ENCODE measurements at regions not wholly inside any gene's neighbourhood (a gene's known extent, or its start where the extent isn't known, plus 50 kb on each side); places are given as distances from the start of the nearest gene placed in this dataset.
A peak's percentile ranks its signal among the peaks of the same experiment; 100 is the strongest.

DNA sequence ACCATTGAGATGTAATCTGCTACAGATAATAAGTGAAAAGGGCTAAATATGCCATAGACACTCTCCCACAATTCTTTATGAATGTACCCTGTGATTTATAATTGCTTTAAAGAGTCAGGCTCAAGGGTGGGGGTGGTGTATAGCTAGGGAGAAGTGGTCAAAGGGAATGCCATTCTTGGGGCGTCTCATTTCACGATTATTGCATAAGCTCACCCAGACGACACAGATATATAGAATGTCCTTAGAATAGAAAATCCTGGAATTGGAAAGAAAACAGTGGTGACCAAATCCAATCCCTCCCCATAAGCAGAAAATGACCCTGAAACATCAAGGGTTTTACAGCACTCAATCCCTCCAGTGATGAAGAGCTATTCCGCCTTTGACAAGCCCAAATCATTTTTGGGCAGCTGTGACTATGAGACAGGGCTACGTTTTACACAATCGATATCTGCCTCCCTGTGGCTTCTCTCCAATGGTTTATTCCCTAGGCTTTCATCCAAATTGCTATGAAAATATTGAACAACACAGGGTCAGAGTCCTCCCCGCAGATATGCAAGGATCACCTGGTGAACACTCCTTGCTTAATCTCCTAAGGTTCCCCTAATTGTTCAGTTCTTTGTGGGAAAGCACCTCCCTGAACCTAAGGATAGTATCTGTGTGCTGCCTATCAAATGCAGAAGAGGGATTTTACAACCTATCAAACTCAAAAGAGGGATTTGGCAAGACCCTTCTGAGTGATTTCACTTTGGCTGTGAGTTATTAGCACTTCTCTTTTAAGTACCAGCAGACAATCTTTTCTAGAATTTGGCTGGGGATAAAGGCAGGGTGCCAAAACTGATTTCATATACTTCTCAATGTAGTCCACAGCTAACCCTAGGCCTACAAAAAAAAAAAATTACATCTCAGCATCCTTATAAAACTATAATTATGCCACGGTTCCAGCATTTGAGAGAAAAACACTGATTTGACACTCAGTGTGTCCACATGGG, 144.9 kb upstream of the CDH6 start:
- DNase-seq = peak; percentile 55

DNA sequence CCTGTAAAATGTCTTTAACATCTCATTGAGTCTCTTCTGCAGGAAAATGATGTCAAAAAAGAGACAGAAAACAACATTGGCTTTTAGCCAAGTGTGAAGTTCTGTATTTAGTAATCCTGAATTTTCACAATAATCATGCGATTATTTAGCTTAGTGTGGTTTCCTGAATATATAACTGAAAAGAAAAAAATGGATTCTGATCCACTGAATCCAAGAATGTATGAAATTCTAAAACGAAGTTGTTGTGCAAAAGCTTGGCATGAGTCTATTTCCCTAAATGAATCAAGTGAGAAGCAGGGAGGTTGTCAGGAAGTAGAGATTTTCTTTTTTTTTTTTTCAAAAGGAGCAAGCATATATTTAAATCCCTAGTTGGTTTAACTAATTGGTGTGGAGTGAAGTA, 145.9 kb upstream of the CDH6 start:
- no peak for DNase-seq

DNA sequence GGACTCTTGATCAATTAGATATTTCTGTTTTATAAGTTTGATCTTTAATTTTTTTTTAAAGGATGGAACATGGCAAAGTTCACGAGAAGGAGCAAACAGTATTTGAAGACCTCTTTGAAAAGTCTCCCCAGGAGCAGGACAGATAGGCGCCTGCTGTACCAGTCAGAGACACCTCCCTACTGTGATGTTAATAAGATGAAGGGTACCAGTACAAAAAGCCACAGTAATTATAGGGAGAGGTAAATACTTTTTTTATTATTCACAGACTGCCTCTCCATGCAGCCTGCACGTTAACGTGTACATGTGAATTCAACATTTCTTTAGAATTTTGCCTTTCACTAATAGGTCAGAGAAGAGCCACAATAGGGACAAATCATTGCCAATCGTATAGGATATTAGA, 146.5 kb upstream of the CDH6 start:
- DNase-seq = no peak

DNA sequence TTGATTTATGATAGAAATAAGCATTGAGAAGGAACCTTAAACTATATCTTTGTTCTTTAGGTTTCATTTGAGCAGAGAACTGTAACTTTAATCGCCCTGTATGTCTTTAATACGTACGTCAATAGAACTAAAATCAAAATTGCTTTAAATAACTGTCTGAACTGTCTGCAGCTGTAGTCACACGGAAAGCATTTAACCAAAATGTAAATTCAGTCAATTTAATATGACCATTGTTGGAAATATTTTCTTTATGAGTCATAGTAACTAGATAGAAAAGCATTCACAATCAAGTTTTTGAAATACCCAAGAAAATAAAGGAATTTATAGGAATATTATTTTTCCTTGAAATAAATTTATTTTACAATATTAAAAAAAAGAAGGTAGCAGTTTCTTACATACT, 157.1 kb upstream of the CDH6 start:
- DNase-seq = no peak

DNA sequence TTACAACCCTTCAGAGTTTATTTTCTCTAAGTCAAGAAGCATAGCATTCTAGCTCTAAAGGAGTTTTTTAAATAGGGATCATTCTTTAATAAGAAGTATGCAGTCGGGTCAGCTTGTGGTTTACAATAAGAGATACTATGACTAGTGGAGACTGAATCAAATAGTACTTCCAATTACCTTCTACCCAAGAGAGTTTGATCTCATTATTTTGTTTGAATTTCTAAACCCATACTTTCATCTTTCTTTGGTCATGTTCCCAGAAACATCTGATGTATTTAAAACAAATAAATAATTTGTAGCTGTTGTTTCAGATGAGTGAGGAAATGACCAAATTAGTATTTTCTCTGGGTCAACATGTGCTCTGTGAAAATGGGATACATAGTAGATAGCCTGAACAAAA, 160.2 kb upstream of the CDH6 start:
- DNase-seq = no peak

DNA sequence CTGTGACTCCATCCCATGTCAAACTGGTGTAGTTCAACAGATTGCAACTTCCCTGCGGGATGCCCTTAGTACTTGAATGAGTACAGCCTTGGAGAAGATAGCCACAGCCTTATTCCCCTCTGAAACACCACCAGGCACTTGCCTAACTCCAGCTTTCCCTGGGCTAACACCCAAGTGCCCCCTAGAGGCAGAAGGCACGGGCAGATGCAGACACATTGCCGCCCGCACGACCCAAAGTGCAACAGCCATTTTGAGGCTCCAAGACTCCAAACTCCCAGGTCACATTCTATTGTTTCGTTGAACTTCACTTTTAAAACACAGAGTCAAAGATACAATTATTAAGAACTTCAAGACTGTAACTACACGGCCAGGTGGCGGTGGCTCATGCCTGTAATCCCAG, 163.6 kb upstream of the CDH6 start:
- no peak for DNase-seq

DNA sequence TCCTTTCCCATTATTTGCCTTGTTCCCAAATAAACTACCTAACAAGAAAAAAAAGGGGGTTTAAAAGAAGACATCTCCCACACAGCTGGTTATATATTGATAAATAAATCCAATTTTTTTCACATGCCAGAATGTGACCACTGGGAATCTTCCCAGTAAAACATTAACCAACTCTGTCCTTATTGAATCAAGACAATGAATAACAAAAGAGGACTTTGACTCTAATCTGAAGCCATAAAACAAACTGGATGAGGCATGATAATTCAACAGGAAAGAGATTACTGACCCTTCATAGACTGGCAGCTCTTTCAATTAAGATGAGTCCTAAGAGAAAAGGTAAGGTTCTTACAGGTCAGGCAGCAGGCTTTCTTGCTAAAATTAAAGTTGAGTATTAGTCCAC, 165.8 kb upstream of the CDH6 start:
- no peak for DNase-seq

DNA sequence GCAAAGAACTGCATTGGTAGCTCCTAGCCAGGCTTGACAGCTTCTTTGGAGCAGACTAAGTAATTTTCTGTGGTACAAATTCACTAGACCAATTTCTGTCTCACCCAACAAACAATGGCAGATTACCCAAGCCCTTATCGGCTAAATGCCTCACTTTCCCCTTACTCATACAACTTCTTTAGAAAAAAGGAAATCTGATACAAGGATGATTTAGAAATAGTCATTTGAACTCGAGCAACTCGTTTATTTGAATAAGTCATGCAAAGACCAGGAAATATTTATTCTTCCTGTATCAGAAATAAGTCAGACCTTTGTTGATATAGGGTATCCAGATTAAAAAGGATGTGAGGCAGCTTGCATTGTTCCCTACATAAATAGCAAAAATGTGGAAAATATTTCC, 170.4 kb upstream of the CDH6 start:
- DNase-seq = no peak

DNA sequence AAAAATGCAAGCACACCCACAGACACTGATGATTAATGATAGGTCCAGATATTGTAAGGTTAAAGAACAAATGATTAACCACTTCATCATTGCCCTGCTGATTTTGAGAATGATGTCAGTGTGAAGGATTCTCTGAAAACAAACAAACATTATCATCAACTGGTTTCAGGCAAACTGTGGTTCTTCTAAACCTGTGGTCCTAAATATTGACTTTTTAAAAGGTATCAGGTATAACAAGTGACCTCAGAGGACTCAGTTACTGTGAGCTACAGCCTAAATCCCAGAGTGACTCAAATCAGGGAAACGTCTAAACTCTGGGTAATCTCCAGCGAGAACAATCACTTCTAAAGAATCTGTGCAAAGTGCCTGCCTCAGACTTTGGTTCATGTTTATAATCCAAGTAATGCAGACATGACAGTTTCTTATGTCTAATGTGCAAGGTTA, 172.3 kb upstream of the CDH6 start:
- no peak for DNase-seq

DNA sequence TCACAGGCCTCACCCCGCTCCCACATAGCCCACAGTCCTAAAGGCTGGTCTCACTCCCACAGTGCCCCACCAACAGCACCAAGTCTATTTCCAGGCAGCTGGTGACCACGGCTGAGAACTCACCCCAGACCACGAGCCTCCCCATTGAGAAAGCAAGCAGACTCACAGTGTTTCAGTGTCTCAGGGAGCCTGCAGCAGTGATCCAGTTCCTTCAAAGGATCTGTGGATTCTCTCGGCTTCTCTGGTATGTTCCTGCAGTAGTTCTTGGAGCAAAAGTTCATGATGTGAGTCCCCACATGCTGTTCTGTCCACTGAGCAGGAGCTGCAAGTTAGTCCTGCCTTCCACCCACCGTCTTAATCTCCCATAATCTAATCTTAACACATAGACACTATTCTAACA, 185.3 kb upstream of the CDH6 start:
- no peak for DNase-seq

DNA sequence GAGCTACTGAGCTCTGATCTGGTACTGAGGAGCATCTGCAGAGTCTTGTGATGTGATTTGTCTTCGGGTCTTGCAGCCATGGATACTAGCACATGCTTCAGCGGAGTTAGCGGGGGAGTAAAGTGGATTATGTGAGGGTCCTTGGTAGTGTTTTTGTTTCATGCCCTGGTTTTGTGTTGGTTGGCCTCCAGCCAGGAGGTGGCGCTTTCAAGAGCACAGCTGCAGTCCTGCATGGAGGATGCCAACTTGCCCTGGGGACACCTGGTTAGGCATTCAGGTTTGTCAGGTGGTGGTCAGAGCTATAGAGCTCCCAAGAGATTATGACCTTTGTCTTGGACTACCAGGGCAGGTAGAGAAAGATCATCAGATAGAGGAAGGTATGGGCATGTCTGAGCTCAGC, 185.8 kb upstream of the CDH6 start:
- DNase-seq = no peak

DNA sequence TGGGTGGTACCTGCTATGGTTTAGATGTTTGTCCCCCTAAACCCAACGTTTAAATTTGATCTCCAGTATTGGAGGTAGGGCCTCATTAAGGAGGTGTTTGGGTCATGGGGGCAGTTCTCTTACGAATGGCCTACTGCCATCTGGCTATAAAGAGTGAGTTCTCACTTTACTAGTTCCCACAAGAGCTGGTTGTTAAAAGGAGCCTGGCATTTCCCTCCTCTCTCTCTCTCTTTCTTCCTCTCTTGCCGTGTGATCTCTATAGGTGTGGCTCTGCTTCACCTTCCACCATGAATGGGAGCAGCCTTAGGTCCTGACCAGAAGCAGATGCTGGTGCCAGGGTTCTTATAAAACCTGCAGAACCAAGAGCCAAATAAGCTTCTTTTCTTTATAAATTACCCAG, 193.2 kb upstream of the CDH6 start:
- no peak for DNase-seq

DNA sequence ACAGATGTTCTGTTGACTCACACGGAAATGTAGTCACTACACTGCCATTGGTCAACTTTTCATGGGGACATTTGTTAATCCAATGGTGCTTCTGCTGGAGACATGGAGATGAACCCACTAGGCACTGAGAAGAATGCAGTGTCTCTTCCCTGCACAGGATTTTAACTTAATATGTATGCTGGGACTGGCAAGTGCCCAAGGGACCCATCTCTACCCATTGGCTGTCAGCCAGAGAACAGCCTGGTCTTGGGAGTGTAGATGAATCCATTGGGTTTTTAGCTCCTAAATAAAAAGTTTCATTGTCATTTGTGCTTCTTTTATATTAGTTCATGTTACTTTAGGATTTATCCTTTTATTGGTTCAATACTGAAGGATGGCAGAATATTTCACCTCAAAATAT, 195.8 kb upstream of the CDH6 start:
- DNase-seq = no peak

DNA sequence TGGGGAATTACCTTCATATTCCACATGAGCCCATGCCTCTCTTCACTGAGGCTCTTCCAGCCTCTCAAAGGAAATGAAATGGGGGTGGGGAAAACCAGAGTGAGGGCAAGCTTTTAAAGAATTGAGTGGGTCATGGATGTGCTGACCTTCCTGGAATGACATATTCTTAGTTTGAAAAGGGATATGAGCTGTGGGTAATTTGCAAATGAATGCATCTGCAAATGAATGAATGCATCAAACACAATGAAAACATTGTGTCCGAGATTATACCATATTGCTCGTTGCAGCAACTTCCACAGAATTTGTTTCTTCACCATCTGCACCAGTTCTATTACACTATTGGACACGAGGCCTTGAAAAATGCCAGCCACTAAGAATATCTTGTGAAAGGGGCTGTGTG, 198.6 kb upstream of the CDH6 start:
- no peak for DNase-seq

DNA sequence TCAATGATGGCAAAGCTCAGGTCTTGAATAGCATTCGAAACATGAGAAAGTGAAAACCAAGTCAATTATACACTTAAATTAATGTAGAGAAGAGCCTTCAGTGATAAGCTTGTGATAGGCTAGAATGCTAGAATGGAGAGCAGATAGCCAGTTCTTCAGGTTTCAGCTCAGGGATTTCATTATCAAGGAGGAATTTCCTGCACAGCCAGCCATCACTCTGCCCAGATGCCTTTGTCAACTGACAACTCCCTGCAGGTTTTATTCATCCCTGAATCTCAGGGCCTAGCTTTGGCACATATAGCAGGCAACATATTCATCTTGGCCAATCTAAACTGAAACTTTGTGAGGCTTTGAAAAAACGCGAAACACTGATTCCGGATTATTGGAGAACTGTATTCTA, 199.3 kb upstream of the CDH6 start:
- DNase-seq = no peak

DNA sequence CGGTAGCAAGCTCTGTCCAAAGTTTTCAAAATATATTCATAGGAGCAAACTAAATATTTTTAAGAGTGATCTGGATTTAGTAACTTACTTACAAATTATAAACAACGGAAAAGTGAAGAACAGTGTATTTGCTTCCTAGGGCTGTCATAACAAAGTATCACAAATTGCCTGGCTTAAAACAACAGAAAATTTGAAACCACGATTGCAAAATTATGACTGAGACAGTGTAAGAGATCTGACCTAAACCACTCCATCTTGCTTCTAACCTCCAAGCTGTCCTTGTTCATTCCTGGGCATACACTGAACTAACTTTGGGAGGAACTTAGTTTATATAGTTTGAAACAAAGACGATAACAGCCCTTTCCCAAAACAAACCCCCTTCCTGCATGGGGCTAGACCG, 202.0 kb upstream of the CDH6 start:
- DNase-seq = no peak

DNA sequence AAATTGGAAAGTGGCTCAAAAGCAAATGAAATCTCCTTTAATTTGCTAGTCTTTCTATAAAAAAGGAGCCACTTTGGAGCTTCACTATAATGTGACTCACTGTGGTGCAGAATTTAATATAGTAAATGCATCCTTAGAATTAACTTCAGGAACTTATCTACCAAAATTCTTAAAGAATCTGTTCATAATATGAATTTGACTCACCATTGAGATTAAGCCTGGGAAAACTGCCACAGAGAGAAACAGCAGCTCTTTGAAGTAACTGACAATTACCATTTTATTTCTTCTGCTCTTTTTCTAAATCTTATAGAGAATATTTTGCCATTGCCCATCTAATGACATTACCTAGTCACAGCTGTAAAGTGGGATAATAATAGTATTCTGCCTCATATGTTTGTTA, 211.9 kb upstream of the CDH6 start:
- DNase-seq = no peak

DNA sequence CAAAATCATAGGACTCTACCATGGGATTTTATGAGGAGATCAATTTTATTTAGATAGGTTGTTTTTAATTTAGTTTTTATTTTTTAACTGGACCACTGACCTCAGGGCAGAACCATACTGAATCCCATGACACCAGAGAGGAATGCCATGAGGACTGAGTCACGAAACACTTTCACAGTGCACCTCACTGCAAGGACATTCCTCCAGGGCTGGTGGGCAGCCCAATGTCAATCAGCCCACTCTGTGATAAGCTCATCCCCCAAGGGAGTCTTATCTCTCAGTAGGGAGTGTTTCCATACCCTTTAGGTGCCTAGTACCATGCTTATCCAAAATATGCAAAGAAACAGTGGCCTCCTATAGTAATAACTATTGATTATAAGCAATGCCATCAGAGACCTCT, 224.5 kb upstream of the CDH6 start:
- no peak for DNase-seq

DNA sequence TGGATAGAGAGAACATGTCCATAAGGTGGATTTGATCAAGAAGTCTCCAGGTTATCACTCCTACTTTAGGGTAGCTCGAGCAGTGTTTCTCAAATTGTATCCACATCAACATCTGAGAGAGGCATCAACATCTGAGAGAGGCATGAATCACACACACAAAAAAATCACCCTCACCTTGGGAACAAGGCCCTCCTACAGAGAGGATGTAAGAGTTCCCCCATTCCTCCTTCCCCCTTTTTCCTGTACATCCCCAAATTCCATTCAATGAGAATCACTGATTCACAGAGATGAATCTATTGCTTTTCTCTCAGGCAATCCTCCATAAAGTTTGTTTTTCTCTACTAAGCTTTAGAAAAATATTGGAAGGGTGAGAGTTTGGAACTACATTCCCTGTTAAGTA, 233.4 kb upstream of the CDH6 start:
- no peak for DNase-seq

DNA sequence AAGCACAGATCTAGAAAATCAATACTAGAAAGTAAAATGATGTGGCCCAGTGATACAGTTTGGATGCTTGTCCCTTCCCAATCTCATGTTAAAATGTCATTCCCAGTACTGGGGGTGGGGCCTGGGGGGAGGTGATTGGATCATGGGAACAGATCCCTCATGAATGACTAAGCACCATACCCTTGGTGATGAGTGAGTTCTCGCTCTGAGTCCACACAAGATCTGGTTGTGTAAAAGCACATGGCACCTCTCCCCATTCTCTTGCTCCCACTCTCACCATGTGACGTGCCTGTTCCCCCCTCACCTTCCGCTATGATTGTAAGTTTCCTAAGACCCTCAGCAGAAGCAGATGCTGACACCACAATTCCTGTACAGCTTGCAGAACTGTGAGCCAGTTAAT, 234.2 kb upstream of the CDH6 start:
- DNase-seq = no peak

DNA sequence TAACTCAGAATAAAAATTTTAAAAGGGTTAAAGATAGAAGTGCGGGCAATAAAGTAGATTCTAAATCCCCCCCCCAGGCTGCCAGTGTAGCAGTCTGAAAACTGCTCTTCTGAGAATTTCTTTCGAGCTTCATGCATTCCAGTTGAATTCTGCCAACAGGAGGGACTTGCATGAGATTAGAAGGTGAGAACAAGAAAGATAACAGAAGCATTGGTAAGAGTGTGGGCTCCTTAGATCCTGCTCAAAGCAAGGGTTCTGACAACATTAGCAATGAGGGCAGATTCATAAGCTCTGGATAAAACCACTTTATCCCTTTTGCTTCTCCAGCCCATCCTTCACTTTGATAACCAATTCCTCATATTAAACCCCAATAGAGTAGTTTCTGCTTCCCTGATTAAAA, 235.9 kb upstream of the CDH6 start:
- no peak for DNase-seq

DNA sequence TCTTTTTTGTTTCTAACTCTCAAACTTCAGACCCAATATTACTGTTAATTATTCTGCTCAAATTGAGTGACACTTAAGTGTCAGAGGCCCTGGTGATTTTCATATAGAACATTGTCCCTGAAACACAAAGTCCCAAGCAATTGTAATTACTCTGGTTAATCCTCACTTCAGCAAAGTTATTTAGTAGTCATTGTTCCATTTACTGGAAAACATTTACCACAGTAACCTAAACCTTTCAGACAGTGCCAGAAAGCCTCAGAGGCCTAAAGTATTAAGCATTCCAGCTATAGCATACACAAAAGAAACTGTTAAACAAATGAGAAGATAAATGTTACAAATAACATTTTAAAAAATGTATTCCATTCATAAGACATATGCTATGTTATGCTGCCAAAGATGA, 237.2 kb upstream of the CDH6 start:
- no peak for DNase-seq

DNA sequence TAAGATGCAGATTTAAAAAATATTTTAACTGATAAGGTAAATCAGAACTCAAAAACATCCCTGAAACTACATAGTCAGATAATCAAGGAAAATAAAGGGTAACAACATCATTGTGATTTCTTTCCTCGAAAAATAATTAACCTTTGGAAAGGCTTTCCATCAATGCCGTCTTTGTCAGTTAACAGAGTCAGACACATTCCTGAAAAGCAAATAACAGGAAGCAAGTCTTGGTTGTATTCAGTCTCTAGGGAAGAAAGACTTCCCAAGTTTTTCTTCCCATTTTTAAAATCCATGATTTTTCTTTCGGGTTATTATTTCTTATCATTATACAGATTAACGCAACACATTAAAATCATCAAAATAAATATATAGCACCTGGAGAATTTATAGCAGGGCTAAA, 256.4 kb upstream of the CDH6 start:
- no peak for DNase-seq

DNA sequence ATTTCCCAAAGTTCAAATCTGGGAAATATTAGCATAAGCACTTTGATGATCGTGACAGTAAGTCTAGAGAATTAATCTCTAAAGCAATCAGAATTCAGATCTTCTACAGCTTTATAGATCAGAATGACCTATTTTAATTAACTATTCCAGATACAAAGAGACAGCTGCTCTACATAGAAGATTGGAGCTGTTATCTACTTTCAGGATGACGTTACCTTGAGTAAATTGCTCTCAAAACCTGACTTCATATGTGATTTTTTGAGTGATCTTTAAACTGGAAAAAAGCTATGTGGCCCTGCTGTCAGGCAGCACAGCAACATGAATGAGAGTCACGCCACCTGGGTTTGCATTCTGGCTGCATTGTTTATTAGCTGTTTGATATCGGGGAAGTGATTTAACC, 259.9 kb upstream of the CDH6 start:
- no peak for DNase-seq

Data from eye (tissue), 1 donor.